H9 (cell line): ENCODE measurements at regions not wholly inside any gene's neighbourhood (a gene's known extent, or its start where the extent isn't known, plus 50 kb on each side); places are given as distances from the start of the nearest gene placed in this dataset.

Source experiments
- DNase-seq: peaks from one replicate; pipeline ENCODE4 v3.0.0-alpha.2; 2017
- H2AFZ ChIP-seq: one replicate; pipeline ENCODE4 v1.6.1; 2013; ENCODE audit warnings: mild to moderate bottlenecking, low read length, control low read depth, moderate library complexity
- H2AK5ac ChIP-seq: 2 replicates; pipeline ENCODE4 v1.6.1; 2013; ENCODE audit warnings: low read length, control low read depth, mixed read lengths; ENCODE audit not compliant: insufficient read length
- H2BK120ac ChIP-seq: one replicate; pipeline ENCODE4 v1.6.1; 2013; ENCODE audit warnings: low read depth, mild to moderate bottlenecking, low read length, control low read depth, inconsistent platforms; ENCODE audit not compliant: poor library complexity, severe bottlenecking
- H2BK12ac ChIP-seq: 2 replicates; pipeline ENCODE4 v1.6.1; 2013; ENCODE audit warnings: low read length, control low read depth, mixed read lengths, low read depth; ENCODE audit not compliant: insufficient read length
- H2BK15ac ChIP-seq: 2 replicates; pipeline ENCODE4 v1.6.1; 2013; ENCODE audit warnings: low read depth, low read length, control low read depth
- H2BK20ac ChIP-seq: one replicate; pipeline ENCODE4 v1.6.1; 2013; ENCODE audit warnings: low read depth, mild to moderate bottlenecking, low read length, control low read depth, inconsistent platforms; ENCODE audit not compliant: poor library complexity, severe bottlenecking
- H2BK5ac ChIP-seq: 2 replicates; pipeline ENCODE4 v1.6.1; 2013; ENCODE audit warnings: low read length, control low read depth, mixed read lengths; ENCODE audit not compliant: insufficient read length
- H3K14ac ChIP-seq: 2 replicates; pipeline ENCODE4 v1.6.1; 2013; ENCODE audit warnings: low read length, control low read depth; ENCODE audit not compliant: insufficient read depth
- H3K18ac ChIP-seq: 2 replicates; pipeline ENCODE4 v1.6.1; 2013; ENCODE audit warnings: low read depth, mild to moderate bottlenecking, mixed read lengths, low read length, control low read depth; ENCODE audit not compliant: insufficient read length
- H3K23ac ChIP-seq: 2 replicates; pipeline ENCODE4 v1.6.1; 2013; ENCODE audit warnings: low read length, control low read depth, mixed read lengths, low read depth; ENCODE audit not compliant: insufficient read length
- H3K23me2 ChIP-seq: 2 replicates; pipeline ENCODE4 v1.6.1; 2013; ENCODE audit warnings: low read depth, mild to moderate bottlenecking, mixed read lengths, low read length, control low read depth; ENCODE audit not compliant: insufficient read length, poor library complexity, severe bottlenecking
- H3K27ac ChIP-seq: 2 replicates; pipeline ENCODE4 v1.5.1; 2013; ENCODE audit warnings: low read length, control low read depth, mixed read lengths, low read depth; ENCODE audit not compliant: insufficient read length
- H3K27me3 ChIP-seq: 2 replicates; pipeline ENCODE4 v1.6.1; 2013; ENCODE audit warnings: low read length, control low read depth, inconsistent platforms; ENCODE audit not compliant: insufficient read depth
- H3K4ac ChIP-seq: 2 replicates; pipeline ENCODE4 v1.6.1; 2013; ENCODE audit warnings: low read depth, mild to moderate bottlenecking, control low read depth, inconsistent platforms, low read length, moderate library complexity
- H3K4me1 ChIP-seq: 2 replicates; pipeline ENCODE4 v1.6.1; 2013; ENCODE audit warnings: low read length, control low read depth, inconsistent platforms; ENCODE audit not compliant: insufficient read depth
- H3K4me2 ChIP-seq: 2 replicates; pipeline ENCODE4 v1.6.1; 2013; ENCODE audit warnings: low read length, control low read depth, mixed read lengths; ENCODE audit not compliant: insufficient read length, insufficient read depth
- H3K56ac ChIP-seq: 2 replicates; pipeline ENCODE4 v1.6.1; 2013; ENCODE audit warnings: low read depth, mild to moderate bottlenecking, mixed read lengths, low read length, control low read depth; ENCODE audit not compliant: insufficient read length
- H3K79me1 ChIP-seq: 2 replicates; pipeline ENCODE4 v1.6.1; 2013; ENCODE audit warnings: low read depth, mild to moderate bottlenecking, moderate library complexity, low read length, control low read depth, inconsistent platforms; ENCODE audit not compliant: insufficient read depth, poor library complexity, severe bottlenecking
- H3K79me2 ChIP-seq: 2 replicates; pipeline ENCODE4 v1.6.1; 2013; ENCODE audit warnings: low read length, control low read depth, inconsistent platforms; ENCODE audit not compliant: insufficient read depth
- H3K9ac ChIP-seq: 2 replicates; pipeline ENCODE4 v1.6.1; 2013; ENCODE audit warnings: low read length, control low read depth, mixed read lengths; ENCODE audit not compliant: insufficient read length; ENCODE audit errors: extremely low read depth
- H3K9me3 ChIP-seq: one replicate; pipeline ENCODE4 v1.6.1; 2013; ENCODE audit warnings: low read depth, low read length, inconsistent platforms; ENCODE audit not compliant: control insufficient read depth
- H3T11ph ChIP-seq: one replicate; pipeline ENCODE4 v1.6.1; 2013; ENCODE audit warnings: mild to moderate bottlenecking, low read length, control low read depth, inconsistent platforms
- H4K20me1 ChIP-seq: one replicate; pipeline ENCODE4 v1.6.1; 2013; ENCODE audit not compliant: control insufficient read depth, insufficient read length, insufficient read depth
- H4K5ac ChIP-seq: 2 replicates; pipeline ENCODE4 v1.6.1; 2013; ENCODE audit warnings: low read depth, mild to moderate bottlenecking, mixed read lengths, low read length, control low read depth; ENCODE audit not compliant: insufficient read length
- H4K8ac ChIP-seq: replicated peaks from 2 replicates; pipeline ENCODE4 v1.6.1; 2013; ENCODE audit warnings: low read length, control low read depth, mixed read lengths, low read depth; ENCODE audit not compliant: insufficient read length
- H4K91ac ChIP-seq: 2 replicates; pipeline ENCODE4 v1.6.1; 2013; ENCODE audit warnings: low read depth, mild to moderate bottlenecking, moderate library complexity, mixed read lengths, low read length, control low read depth; ENCODE audit not compliant: insufficient read length
- H3K27ac Mint-ChIP-seq, 3 experiments: 2 replicates in 2 of 3; 3 replicates in 1 of 3; pipeline ENCODE4 v1.8.0; 2020 to 2021; ENCODE audit warnings: mixed read lengths in 3 of 3, mild to moderate bottlenecking in 1 of 3, moderate library complexity in 1 of 3
- H3K27me3 Mint-ChIP-seq: 2 replicates; pipeline ENCODE4 v1.8.0; 2021; ENCODE audit warnings: low read depth, mild to moderate bottlenecking, moderate library complexity, mixed read lengths
- H3K36me3 Mint-ChIP-seq, 3 experiments: 2 replicates in 2 of 3; 3 replicates in 1 of 3; pipeline ENCODE4 v1.8.0; 2020 to 2021; ENCODE audit warnings: low read depth in 3 of 3, mixed read lengths in 3 of 3; ENCODE audit not compliant: insufficient read depth in 1 of 3
- H3K4me1 Mint-ChIP-seq, 2 experiments: 2 replicates each; pipeline ENCODE4 v1.8.0; 2020; ENCODE audit warnings: mixed read lengths in 2 of 2
- H3K4me3 Mint-ChIP-seq, 2 experiments: 2 replicates in 1 of 2; 3 replicates in 1 of 2; pipeline ENCODE4 v1.8.0; 2020 to 2021; ENCODE audit warnings: mild to moderate bottlenecking in 2 of 2, mixed read lengths in 2 of 2, moderate library complexity in 1 of 2
- H3K9me3 Mint-ChIP-seq, 2 experiments: 2 replicates in 1 of 2; 3 replicates in 1 of 2; pipeline ENCODE4 v1.8.0; 2020; ENCODE audit warnings: mild to moderate bottlenecking in 2 of 2, mixed read lengths in 2 of 2, moderate library complexity in 1 of 2
- CTCF ChIP-seq: fragments of 200-600 bp; sonication (generic); conservative IDR thresholded peaks from 3 replicates; pipeline ENCODE4 v1.8.0; 2021; ENCODE audit warnings: antibody characterized with exemption, mild to moderate bottlenecking
- WGBS: extraction: QIAGEN DNeasy Blood & Tissue Kit; methylation state at CpG from one replicate; pipeline ENCODE4 v1.1.7; 2013; ENCODE audit warnings: missing lambda C conversion rate, low lambda C conversion rate, mixed read lengths; ENCODE audit not compliant: insufficient read length; ENCODE audit errors: extremely low coverage; 5-methylcytosine and 5-hydroxymethylcytosine counted together

- no peak overlapping the region for H3K27ac ChIP-seq
- no peak overlapping the region for H2BK20ac ChIP-seq
- H4K8ac ChIP-seq = no peak overlapping the region
- no peak overlapping the region for H3K4ac ChIP-seq
- no peaks in the 10 kb centered on the region for H3K79me2 ChIP-seq
- Mint-ChIP-seq H3K9me3 (peaks cover 0 to 12% of the 10 kb centered on the region in 2 experiments; a peak in 3 of 5 replicates), H3K27me3 (no peaks in the 10 kb centered on the region; the same call in 1 of the 2 replicates), H3K27ac (no peak overlapping the region), H3K4me3 (no peak overlapping the region), H3K36me3 (no peaks in the 10 kb centered on the region; a peak in 1 of 7 replicates), H3K4me1 (no peaks in the 10 kb centered on the region)
- DNase-seq = no peak
- no peaks in the 10 kb centered on the region for H4K20me1 ChIP-seq
- no peaks in the 10 kb centered on the region for H3K23me2 ChIP-seq
- H4K5ac ChIP-seq = no peak overlapping the region
- H2BK15ac ChIP-seq = no peak overlapping the region
- H3K23ac ChIP-seq = no peak overlapping the region
- H3K9me3 ChIP-seq = no peaks in the 10 kb centered on the region
- no peak overlapping the region for H2BK5ac ChIP-seq
- no peaks in the 10 kb centered on the region for H3K79me1 ChIP-seq
- no peak for TF ChIP-seq CTCF
- no peaks in the 10 kb centered on the region for H3K4me1 ChIP-seq
- no peak overlapping the region for H3K18ac ChIP-seq
- H2BK120ac ChIP-seq = no peak overlapping the region
- no peak overlapping the region; the same call in 1 of the 2 replicates for H3K14ac ChIP-seq
- H3K4me2 ChIP-seq = no peak overlapping the region
- WGBS = no CpG with 5 or more reads among the region's 5 CpGs
- no peak overlapping the region for H3T11ph ChIP-seq
- H2BK12ac ChIP-seq = no peak overlapping the region
- H3K9ac ChIP-seq = no peak overlapping the region
- no peak overlapping the region for H2AFZ ChIP-seq
- no peak overlapping the region for H3K56ac ChIP-seq
- no peaks in the 10 kb centered on the region for H3K27me3 ChIP-seq
- no peak overlapping the region for H4K91ac ChIP-seq
- H2AK5ac ChIP-seq = no peak overlapping the region
These were observed 188.9 kb upstream of the TAB2 start for GRCh38 chr6:149128489-149129145.
